ENCODE measurements at regions not wholly inside any gene's neighbourhood (a gene's known extent, or its start where the extent isn't known, plus 50 kb on each side); places are given as distances from the start of the nearest gene placed in this dataset.
A peak's percentile ranks its signal among the peaks of the same experiment; 100 is the strongest.

GRCh38 chr2:35864141-35864540 lies 491.4 kb upstream of the CRIM1 start:
- H3K4me3 ChIP-seq (replicated peaks; ENCODE audit: low read depth, low read length) = no peak overlapping the region
- DNase-seq (ENCODE audit: low read depth) = peak; percentile 0
- TF ChIP-seq CTCF (IDR thresholded peaks at IDR 0.05; ENCODE audit: low read length, missing control alignments) = no peak

GRCh38 chr2:35858216-35858615 lies 497.4 kb upstream of the CRIM1 start:
- no peak for DNase-seq (ENCODE audit: low read depth)
- H3K4me3 ChIP-seq (replicated peaks; ENCODE audit: low read depth, low read length) = no peak overlapping the region
- no peak for TF ChIP-seq CTCF (IDR thresholded peaks at IDR 0.05; ENCODE audit: low read length, missing control alignments)

- no peak for TF ChIP-seq CTCF (IDR thresholded peaks at IDR 0.05; ENCODE audit: low read length, missing control alignments)
- no peak overlapping the region for H3K4me3 ChIP-seq (replicated peaks; ENCODE audit: low read depth, low read length)
- DNase-seq (ENCODE audit: low read depth) = no peak
Observed at GRCh38 chr2:35857498-35857897, 498.1 kb upstream of the CRIM1 start.

- DNase-seq (ENCODE audit: low read depth) = no peak
- no peak overlapping the region for H3K4me3 ChIP-seq (replicated peaks; ENCODE audit: low read depth, low read length)
- no peak for TF ChIP-seq CTCF (IDR thresholded peaks at IDR 0.05; ENCODE audit: low read length, missing control alignments)
Observed at GRCh38 chr2:35831385-35831784, 524.2 kb upstream of the CRIM1 start.

GRCh38 chr2:35830833-35831232 lies 524.7 kb upstream of the CRIM1 start:
- no peak overlapping the region for H3K4me3 ChIP-seq (replicated peaks; ENCODE audit: low read depth, low read length)
- TF ChIP-seq CTCF (IDR thresholded peaks at IDR 0.05; ENCODE audit: low read length, missing control alignments) = no peak
- DNase-seq (ENCODE audit: low read depth) = no peak

- TF ChIP-seq CTCF (IDR thresholded peaks at IDR 0.05; ENCODE audit: low read length, missing control alignments) = no peak
- no peak overlapping the region for H3K4me3 ChIP-seq (replicated peaks; ENCODE audit: low read depth, low read length)
- DNase-seq (ENCODE audit: low read depth) = no peak
Observed at GRCh38 chr2:35827086-35827485, 528.5 kb upstream of the CRIM1 start.

- TF ChIP-seq CTCF (IDR thresholded peaks at IDR 0.05; ENCODE audit: low read length, missing control alignments) = no peak
- H3K4me3 ChIP-seq (replicated peaks; ENCODE audit: low read depth, low read length) = no peak overlapping the region
- no peak for DNase-seq (ENCODE audit: low read depth)
Observed at GRCh38 chr2:35822716-35823115, 532.9 kb upstream of the CRIM1 start.
